IPS DF 19.7 (cell line): ENCODE measurements at regions not wholly inside any gene's neighbourhood (a gene's known extent, or its start where the extent isn't known, plus 50 kb on each side); places are given as distances from the start of the nearest gene placed in this dataset.
"Not testable (repeated sequence)": the region's sequence is repeated elsewhere in the genome, so short reads cannot be mapped to it uniquely, and the experiment has no call there.

Experiments used
- DNase-seq: peaks from one replicate; pipeline ENCODE4 v3.0.0-alpha.2; 2013; ENCODE audit warnings: low read depth, low spot score

- not testable (repeated sequence) for DNase-seq
Observed at GRCh38 chr1:207196135-207196534, 92.1 kb downstream of the C4BPA start.

GRCh38 chr1:207201534-207201933 lies 97.5 kb downstream of the C4BPA start:
- DNase-seq = not testable (repeated sequence)

- DNase-seq = no peak
Observed at GRCh38 chr1:207202480-207202879, 98.4 kb downstream of the C4BPA start.

- no peak for DNase-seq
Observed at GRCh38 chr1:207203541-207203940, 99.5 kb downstream of the C4BPA start.

GRCh38 chr1:207205614-207206061 lies 101.6 kb downstream of the C4BPA start:
- DNase-seq = no peak

GRCh38 chr1:207208691-207209090 lies 104.7 kb downstream of the C4BPA start:
- not testable (repeated sequence) for DNase-seq

- no peak for DNase-seq
Observed at GRCh38 chr1:207214453-207214852, 107.0 kb upstream of the CD55 start.

GRCh38 chr1:207217778-207218511 lies 103.5 kb upstream of the CD55 start:
- no peak for DNase-seq

- no peak for DNase-seq
Observed at GRCh38 chr1:207218512-207219362, 102.7 kb upstream of the CD55 start.

- no peak for DNase-seq
Observed at GRCh38 chr1:207219979-207220889, 101.2 kb upstream of the CD55 start.

- no peak for DNase-seq
Observed at GRCh38 chr1:207221934-207222351, 99.5 kb upstream of the CD55 start.

- no peak for DNase-seq
Observed at GRCh38 chr1:207223162-207223561, 98.3 kb upstream of the CD55 start.

GRCh38 chr1:207224666-207225065 lies 96.8 kb upstream of the CD55 start:
- DNase-seq = no peak

- DNase-seq = no peak
Observed at GRCh38 chr1:207227131-207227630, 94.3 kb upstream of the CD55 start.

- DNase-seq = no peak
Observed at GRCh38 chr1:207228987-207229386, 92.5 kb upstream of the CD55 start.

- DNase-seq = no peak
Observed at GRCh38 chr1:207230441-207230840, 91.0 kb upstream of the CD55 start.

GRCh38 chr1:207234690-207235089 lies 86.8 kb upstream of the CD55 start:
- DNase-seq = no peak

- no peak for DNase-seq
Observed at GRCh38 chr1:207239874-207240273, 81.6 kb upstream of the CD55 start.

GRCh38 chr1:207240325-207241101 lies 81.0 kb upstream of the CD55 start:
- DNase-seq = no peak

- DNase-seq = no peak
Observed at GRCh38 chr1:207241164-207241934, 80.1 kb upstream of the CD55 start.
